HK-2 (cell line): ENCODE measurements at regions not wholly inside any gene's neighbourhood (a gene's known extent, or its start where the extent isn't known, plus 50 kb on each side); places are given as distances from the start of the nearest gene placed in this dataset.
"Not testable (repeated sequence)": the region's sequence is repeated elsewhere in the genome, so short reads cannot be mapped to it uniquely, and the experiment has no call there.

Source experiments
- DNase-seq: peaks from one replicate; pipeline ENCODE4 v3.0.0-alpha.2; 2018; ENCODE audit not compliant: unreplicated experiment

DNA sequence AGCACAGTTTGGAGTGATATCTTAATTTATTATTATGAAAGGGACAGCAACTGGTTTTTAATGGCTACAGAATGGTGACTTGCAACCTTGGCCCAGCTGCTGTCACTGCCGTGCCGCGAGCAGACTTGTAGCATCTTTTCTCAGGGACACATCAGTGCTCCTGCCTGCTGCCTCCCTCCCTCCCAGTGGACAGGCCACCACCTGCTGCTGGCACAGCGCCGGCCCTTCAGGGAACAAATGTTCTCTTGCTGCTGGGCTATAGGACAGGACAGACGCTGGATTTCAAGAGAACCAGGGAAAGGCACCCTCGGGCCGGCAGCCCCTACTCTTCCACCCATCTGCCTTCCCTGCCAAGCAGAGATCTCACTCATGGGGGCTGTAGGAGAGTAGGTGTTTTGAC lies 413.8 kb upstream of the NFIA start:
- no peak for DNase-seq

DNA sequence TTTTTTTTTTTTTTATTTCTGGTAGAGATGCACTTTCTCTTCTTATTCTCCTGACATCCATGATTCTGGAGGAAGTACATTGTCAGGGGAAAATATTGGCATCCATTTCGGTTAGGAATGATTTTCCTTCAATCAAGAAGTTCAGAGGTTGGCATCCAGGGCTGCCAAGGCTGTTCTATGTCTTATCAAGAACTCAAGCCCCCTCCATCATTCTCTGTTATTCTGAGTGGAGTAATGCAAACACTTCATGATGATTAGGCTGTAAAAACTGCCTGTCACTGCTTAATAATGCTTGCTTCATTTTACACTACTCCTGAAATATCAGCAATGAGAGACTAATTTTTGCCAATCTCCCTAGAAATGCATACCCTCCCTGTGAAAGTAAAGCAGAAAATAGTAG lies 417.1 kb upstream of the NFIA start:
- DNase-seq: no peak

DNA sequence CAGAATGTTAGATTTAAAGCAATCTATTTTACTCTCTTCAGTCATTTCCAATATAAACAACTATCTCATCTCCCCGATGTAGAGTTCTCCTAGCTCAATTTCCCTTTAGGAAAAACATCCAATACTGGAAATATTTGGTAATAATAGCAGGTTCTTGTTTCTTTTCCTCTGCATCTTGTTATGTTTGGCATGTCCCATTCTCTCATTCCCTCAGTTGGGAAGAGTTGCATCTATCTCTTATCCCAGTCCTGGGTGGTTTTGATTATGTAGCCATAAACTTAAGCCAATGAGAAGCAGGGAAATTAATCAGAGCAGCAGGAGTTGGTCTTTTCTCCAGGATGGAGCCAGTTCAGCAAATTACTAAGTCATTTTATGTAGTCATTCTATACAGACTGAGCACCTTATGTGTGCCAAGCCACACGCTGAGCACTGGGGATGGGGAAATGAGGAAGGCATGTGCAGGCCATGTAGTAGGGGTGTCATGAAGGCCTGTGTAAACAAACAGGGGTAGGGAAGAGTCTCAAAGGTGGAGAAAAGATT lies 418.2 kb upstream of the NFIA start:
- no peak for DNase-seq

DNA sequence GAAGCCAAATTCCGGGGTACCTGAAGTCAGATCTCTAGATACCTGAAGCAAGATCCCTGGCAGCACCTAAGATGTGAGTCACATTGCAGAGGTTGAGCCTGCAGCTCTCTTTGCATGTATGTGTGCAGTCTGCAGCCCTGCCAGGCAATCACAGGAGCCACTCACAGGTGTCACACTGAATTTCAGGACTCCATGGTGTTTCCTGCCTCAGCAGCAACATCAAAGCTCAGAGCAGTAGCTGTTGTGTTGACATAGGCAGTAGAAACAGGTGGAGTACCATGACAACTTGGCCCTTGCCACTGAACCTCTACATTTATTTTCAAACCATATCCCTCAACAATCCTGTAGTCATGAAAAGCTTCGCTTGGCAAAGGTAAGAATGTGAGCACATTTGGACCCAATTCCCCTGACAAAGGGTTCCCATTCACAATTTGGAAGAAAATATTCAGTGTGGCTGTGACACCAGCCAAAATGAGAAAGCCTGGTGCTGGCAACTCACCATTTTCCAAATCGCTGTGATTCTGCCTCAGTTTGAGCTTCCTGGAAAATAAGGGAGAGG lies 419.8 kb upstream of the NFIA start:
- no peak for DNase-seq

DNA sequence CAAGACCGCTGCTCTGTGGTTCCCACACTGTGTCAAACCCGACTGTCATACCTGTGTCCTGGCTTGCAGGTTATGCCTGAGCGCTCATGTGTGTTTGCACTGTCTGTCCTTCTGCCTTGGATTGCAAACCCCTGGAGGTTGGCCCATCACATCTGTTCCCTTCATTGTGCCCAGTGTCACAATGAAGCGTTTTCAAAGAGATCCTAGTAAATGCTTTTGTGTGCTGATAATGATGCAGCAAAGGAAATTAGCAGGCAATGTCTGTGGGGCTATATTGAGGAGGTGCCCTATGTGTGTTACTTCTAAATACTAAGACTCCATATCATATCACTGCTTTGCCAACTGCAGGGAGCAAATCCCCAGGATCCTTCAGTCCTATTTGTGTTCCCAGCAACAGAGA lies 424.4 kb upstream of the NFIA start:
- DNase-seq: no peak

DNA sequence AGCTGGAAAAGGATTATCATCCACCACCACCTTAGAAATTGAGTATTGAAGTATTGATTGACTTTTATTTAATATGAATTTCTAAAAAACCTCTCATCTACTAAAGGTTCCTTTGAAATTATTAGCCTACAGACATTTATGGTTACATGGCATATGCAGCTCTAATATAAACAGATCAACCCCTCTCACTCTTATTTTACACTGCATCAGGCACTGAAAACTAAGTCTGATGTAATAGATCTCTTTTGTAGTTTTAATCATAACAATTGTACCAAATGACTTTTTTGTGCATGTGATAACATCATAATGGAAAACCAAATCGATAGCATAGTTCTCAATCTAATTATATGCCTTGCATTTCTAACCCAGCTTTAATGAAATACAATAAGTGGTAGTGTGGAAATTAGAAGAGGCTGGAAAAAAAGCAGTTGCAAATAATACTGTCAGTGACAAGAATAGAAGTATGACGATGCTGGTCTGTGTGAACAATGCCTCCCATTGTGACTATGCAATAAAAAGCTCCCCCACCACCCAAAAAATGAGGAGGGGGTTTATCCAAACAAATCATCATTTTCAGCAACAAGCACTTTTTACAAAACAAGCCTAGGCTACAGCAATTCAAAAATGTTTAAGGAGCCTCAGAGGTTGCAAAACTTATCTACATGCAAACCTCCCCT lies 426.5 kb upstream of the NFIA start:
- no peak for DNase-seq

DNA sequence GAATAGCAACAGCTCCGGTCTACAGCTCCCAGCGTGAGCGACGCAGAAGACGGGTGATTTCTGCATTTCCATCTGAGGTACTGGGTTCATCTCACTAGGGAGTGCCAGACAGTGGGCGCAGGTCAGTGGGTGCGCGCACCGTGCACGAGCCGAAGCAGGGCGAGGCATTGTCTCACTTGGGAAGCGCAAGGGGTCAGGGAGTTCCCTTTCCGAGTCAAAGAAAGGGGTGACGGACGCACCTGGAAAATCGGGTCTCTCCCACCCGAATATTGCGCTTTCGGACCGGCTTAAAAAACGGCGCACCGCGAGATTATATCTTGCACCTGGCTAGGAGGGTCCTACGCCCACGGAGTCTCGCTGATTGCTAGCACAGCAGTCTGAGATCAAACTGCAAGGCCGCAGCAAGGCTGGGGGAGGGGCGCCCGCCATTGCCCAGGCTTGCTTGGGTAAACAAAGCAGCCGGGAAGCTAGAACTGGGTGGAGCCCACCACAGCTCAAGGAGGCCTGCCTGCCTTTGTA lies 442.3 kb upstream of the NFIA start:
- not testable (repeated sequence) for DNase-seq

DNA sequence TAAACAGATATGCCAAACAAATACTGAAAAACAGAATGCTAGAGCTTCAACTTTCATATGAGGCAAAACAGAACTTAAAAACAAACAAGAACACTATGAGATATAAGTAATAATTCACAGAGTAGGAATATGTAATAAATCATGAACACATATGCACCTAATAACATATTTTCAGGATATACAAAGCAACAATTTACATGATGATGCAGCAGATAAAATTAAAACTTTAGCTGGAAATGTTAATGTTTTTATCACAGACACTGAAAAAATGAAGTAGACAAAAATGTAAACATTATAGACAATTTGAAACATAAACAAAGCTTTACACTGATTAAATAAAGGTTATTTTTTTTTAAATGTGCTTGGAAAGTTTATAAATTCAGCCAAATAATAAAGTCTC lies 443.1 kb upstream of the NFIA start:
- no peak for DNase-seq

DNA sequence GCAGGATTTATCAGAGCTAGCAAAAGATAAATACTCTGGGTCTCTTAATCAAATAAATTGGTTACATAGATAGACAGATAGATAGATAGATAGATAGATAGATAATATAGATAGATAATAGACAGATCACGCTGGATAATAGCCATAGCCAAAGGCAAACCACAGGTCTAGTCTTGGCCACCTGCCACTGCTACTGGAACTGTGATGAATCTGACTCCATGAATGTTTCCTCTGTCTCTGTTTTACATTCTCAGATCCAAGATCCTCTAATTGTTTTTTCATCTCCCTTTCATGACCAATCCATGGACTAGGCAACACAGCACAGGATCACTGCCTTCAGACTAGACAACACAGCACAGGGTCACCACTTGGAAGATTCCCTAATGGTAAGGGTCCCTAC lies 444.7 kb upstream of the NFIA start:
- DNase-seq: no peak

DNA sequence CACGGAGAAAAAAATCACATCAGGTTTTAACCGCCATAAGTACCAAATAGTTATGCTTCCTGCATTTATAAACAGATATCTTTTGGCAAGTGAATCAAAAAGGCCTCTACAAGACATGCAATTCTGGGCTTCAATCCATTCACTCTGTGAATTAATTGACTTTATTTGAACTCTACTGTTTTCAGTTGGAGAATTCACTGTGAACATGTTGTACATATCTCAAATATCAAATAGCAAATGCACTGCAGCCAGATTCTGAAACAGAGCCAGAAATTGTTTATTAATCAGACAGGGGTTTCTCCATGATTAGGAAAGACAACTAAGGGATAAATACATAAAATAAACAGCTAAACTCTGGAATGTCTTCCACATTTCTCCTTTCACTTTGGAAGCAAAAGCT lies 445.4 kb upstream of the NFIA start:
- DNase-seq: no peak

DNA sequence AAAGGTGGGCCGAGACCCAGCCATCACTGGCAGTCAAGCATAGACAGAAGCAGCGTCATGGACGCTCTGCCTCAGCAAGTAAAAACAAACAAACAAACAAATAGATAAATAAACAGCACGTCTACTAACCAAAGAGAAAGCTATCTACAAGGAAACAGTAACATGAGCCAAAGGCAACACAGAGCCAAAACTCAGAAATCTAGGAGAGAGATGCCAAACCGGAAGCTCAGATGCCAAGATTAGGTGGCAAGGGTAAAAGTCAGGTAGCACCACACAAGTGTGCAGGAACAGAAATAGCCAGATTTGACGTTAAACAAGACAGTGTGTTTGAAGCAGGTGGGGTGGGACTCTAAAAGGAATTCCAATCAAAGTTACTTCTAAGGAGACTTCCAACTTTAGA lies 448.3 kb upstream of the NFIA start:
- no peak for DNase-seq

DNA sequence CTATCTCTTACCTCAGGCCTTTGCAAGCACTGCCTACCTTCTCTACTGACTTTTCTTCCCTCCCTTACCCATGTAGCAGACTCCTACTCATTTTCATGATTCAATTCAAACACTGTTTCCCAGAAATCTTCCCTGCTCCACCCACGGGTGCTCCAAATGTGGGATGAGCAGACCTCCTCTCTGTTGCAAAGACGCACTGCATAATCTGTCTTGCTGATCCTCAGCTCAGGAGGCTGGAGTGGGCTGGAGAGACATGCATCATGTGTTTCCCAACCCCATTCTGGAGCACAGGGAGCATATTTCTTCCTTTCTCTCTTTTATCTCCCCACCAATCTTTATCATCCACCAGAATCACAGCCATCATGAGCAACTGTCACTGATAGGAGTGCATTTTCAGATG lies 459.9 kb upstream of the NFIA start:
- no peak for DNase-seq

DNA sequence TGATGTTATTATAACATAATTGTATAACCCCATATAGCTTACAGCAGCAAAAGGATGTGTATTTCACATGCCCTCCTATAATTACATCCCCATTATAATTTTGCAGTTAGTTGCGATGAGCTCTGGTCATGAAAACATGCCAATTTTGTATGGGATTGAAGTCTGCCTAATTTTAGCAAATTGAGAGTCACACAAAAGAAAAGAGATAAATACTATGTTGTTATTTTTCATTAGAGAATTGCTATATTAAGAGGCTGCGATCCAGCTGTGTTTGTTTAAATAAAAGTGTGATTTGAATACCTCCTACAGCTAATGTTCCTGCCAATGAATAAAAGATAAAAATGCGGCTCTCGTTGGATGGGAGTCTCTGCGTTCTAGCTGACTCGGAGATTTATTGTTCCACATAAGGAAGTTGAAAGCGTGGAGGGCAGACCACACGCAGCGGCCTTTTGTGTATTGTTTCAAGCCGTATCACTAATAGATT lies 461.0 kb upstream of the NFIA start:
- no peak for DNase-seq

DNA sequence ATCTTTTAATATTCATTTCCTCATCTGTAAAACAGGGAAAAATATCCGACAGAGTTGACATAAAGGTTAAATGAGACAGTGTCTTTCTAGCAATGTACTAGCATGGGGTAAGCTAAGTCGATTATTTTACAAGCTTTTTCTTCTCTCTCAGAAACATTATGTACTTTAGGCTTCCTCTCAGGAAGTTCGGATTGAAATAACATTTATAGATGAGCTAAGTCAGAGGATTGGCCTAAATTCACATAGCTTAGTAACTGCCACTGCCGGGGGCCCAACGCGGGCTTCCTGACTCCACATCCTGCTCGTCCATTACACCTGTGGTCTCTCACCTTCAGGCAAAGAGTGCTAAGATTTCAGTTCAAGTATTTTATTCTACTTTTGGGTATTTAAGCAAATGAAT lies 462.3 kb upstream of the NFIA start:
- DNase-seq: no peak

DNA sequence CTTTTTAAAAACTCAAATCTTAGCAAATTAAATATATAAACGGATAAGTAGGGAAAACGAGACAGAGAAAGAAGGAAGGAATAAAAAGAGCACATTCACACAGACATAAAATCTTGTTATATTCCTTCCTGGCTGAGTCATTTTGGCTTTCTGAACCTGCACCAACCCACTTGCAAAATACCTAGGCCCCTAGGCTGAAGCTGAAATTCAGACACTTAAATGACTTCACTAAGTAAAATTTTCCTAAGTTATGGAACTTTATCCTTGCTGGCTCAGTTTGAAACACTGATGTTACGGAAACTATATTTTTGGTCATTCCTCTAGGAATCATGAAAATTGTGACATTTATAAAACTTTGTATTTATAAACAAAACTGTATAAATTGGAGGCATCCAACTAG lies 462.8 kb upstream of the NFIA start:
- no peak for DNase-seq

DNA sequence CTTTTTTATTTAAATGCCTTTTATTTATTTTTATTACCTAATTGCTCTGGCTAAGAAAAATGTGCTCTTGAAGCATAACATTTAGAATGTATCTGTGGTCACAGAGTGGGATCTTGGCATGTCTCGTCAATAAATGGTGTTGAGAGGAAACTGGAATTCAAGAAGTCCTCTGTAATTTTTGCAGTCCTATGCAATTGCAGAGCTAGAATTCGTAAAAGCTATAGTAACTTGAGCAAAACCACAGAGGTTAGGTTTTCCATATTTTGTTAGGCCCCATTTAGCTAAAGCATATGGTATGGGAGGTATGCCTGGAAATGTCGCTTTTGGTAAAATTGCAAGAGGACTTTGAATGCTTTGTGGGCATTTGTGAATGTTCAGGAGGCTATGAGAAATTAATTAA lies 466.7 kb upstream of the NFIA start:
- DNase-seq: no peak

DNA sequence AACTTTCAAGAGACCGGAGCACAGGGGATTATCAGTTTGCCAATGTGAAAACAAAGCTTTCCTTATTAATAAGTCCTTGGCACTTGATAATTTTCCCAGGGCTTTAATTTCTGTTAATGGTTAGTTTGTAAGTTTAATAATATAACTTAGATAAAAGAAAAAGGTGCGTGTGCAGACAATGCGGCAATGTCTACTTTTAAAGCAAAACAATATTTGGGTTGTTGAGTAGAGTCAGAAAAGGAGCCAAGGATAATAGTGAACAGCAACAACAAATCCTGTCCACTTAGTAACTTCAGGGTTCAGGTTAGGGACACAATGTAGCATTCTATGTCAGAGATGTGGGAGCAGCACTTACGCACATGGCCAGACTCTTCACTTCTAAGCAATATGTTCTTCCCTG lies 469.6 kb upstream of the NFIA start:
- DNase-seq: no peak

DNA sequence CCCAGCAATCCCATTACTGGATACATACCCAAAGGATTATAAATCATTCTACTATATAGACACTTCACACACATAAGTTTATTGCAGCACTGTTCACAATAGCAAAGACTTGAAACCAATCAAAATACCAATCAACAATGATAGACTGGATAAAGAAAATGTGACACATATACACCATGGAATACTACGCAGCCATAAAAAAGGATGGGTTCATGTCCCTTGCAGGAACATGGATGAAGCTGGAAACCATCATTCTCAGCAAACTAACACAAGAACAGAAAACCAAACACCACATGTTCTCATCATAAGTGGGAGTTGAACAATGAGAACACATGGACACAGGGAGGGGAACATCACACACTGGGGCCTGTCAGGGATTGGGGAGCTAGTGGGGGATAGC lies 475.4 kb upstream of the NFIA start:
- DNase-seq: not testable (repeated sequence)

DNA sequence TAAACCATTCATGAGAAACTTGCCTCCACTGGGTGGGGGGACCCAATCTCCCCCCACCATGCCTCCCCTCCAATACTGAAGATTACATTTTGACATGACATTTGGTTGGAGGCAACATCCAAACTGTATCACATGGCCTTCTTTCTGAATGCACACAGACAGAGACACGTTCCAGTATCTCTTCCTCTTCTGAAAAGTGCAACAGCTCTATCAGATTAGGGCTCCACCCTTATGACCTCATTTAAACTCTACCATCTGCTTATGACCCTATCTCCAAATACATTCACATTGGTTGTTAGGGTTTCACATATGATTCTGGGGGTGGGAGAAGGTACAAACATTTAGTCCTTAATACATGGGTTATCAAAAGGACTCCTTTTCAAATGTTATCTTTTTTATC lies 481.8 kb upstream of the NFIA start:
- DNase-seq: no peak

DNA sequence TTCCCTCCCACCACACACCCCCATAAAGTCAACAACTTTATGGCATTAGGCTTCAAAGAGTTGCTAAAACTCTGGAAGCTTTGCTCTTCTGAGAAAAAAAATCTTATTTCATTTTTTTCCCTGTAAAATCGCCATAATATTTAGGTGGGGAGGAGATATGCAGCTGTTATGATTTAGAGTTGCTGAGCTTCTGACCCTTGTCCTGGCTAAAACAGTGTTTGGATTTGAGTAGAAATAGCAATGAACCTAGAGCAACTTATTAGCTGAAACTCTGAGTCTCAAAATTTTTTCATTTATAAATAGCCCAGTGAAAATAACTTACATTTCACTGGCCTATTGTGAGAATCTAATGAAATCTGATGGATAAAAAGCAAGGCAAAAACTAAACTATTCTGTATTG lies 482.8 kb upstream of the NFIA start:
- DNase-seq: no peak

DNA sequence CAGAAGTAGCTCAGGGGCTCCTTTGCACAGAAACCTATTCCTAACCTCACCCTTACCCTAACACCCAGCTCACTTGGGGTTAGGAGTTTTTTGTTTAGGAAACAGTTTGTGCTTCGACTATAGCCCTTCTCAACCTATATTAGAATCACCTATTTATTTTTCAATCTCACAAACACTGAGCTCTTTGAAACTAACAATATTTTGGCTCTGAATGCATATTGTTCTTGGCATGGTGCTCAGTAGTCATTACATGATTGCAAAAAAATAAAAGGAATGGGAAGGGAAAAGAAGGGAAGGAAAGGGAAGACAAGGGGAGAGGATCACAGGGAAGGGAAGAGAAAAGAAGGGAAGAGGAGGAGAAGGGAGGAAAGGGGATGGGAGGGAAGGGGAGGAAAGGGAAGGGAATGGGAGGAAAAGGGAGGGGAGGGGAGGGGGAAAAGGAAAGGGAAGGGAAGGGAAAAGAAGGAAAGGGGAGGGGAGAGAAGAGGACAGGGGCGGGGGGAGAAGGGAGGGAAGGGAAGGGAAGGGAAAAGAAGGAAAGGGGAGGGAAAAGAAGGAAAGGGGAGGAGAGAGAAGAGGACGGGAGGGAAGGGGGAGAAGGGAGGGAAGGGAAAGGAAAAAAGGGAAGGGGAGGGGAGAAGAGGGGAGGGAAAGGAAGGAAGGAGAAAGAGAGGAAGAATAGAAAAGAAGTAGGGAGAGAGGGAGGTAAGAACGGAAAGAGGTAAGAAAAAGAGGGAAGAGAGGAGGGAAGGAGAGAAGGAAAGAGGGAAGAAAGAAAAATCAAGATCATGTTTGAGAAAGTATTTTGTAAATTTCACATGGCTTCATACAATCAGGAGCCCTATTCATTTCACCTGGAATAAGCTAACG lies 484.1 kb upstream of the NFIA start:
- DNase-seq: no peak
